ENCODE measurements at regions not wholly inside any gene's neighbourhood (a gene's known extent, or its start where the extent isn't known, plus 50 kb on each side); places are given as distances from the start of the nearest gene placed in this dataset.

DNA sequence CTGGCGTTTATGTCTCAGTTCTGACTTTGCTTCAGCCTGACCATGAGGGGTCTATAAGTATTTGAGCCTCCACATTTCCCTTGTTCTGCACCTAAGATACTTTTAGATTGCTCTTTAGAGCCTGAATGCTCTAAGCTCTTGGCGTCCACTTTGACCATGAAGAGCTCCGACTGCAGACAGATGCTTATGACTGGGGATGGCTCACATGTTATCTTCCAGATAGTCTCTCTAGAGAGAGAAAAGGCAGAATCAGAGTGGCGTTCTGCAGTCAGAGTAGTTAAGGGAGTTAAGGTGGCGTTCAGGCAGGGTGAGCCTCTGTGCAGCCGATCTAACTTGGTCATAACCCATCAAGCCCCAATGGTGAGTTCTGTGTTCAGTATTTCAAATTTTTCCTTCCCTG is 487.9 kb upstream of the NR2F2 start:
- Histone ChIP-seq H3K36me3 (no peaks in the 10 kb centered on the region), H3K4me1 (peaks cover 0 to 61% (median 11%) of the 10 kb centered on the region in 4 donors), H3K4me3 (no peak overlapping the region), H3K27ac (peak overlapping the region; percentile 33 to 77), H3K9me3 (peaks cover 0 to 7% (median 0%) of the 10 kb centered on the region in 3 donors), H3K27me3 (no peaks in the 10 kb centered on the region)
- no peak for DNase-seq
- TF ChIP-seq, protein P1, sequence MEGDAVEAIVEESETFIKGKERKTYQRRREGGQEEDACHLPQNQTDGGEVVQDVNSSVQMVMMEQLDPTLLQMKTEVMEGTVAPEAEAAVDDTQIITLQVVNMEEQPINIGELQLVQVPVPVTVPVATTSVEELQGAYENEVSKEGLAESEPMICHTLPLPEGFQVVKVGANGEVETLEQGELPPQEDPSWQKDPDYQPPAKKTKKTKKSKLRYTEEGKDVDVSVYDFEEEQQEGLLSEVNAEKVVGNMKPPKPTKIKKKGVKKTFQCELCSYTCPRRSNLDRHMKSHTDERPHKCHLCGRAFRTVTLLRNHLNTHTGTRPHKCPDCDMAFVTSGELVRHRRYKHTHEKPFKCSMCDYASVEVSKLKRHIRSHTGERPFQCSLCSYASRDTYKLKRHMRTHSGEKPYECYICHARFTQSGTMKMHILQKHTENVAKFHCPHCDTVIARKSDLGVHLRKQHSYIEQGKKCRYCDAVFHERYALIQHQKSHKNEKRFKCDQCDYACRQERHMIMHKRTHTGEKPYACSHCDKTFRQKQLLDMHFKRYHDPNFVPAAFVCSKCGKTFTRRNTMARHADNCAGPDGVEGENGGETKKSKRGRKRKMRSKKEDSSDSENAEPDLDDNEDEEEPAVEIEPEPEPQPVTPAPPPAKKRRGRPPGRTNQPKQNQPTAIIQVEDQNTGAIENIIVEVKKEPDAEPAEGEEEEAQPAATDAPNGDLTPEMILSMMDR (IDR thresholded peaks at IDR 0.05): no peak
- intact Hi-C loops (cut with DNase I; ENCODE audit: low total_unique reads): no loop called here

DNA sequence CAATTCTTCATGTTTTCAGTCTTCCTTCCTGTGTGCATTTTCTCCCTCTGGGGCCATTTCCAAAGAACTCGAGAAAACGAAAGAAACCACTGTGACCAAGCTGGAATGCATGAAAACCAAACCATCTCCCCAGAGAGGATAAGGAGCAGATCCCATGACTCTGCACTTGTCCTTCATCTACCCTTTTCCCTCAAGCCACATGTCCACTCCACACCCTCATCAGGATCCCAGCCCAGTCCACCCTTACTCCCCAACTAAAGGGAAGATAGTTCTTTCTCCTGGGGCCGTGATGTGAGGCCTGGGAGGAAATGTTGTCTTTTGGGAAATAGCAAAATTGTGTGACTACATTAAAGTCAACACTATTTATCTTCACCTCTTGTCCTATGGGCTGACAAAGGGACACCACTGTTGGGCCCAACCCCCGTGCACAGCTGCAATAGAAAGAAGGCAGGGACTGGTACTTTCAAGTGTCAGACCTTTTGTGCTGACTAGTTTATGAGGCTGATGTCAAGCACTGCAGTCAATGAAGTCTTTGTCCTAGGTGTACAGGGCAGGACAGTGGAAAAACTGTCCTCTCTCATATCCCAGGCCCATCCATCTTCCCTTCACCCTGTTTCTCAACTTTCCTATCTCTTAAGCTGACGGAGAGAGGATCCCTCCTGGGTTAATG is 487.1 kb upstream of the NR2F2 start:
- intact Hi-C loops (cut with DNase I; ENCODE audit: low total_unique reads): no loop called here
- Histone ChIP-seq H3K27me3 (no peaks in the 10 kb centered on the region), H3K4me3 (no peak overlapping the region), H3K9me3 (peaks cover 0 to 7% (median 0%) of the 10 kb centered on the region in 3 donors), H3K27ac (peak overlapping the region; percentile 33 to 77), H3K4me1 (peaks cover 0 to 66% (median 11%) of the 10 kb centered on the region in 4 donors), H3K36me3 (no peaks in the 10 kb centered on the region)
- DNase-seq: no peak
- TF ChIP-seq, protein P1 (IDR thresholded peaks at IDR 0.05): no peak

DNA sequence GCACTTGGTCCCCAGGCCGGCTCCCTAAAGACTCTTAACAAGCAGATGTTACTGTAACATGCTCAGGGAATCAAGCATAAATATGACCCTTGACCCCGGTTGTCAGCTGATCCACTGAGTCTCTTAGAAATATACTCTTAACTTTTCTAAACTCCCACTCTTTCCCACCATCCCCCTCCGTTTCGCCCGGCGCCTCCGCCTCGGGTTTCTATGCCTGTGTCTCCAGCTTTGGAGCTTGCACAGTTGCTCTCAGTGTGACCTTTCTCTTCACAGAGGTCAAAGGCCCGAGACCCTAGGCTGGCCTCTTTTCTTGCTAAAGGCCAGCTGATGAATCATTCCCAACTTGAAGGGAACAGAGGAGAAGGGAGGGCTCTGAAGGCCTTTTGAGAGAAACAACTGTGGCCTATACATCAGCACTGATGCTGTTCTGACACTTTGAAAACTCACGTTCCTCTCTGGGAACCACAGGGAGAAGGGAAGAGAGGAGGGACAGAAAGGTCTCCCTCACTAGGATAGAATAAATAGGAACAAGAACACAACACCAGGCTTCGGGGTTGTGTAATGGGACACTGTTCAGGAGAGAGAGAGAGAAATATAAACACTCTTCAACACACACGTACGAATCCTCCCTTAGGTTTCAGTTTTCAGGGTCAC is 484.5 kb upstream of the NR2F2 start:
- intact Hi-C loops (cut with DNase I; ENCODE audit: low total_unique reads): no loop called here
- Histone ChIP-seq H3K27ac (peak overlapping the region in 1 of 2 donors; percentile 22), H3K9me3 (no peaks in the 10 kb centered on the region), H3K4me1 (peaks cover 0 to 47% (median 7%) of the 10 kb centered on the region in 4 donors), H3K4me3 (no peak overlapping the region), H3K27me3 (no peaks in the 10 kb centered on the region), H3K36me3 (no peaks in the 10 kb centered on the region)
- TF ChIP-seq, protein P1 (IDR thresholded peaks at IDR 0.05): no peak
- peak in 1 of 2 donors; percentile 64 for DNase-seq

DNA sequence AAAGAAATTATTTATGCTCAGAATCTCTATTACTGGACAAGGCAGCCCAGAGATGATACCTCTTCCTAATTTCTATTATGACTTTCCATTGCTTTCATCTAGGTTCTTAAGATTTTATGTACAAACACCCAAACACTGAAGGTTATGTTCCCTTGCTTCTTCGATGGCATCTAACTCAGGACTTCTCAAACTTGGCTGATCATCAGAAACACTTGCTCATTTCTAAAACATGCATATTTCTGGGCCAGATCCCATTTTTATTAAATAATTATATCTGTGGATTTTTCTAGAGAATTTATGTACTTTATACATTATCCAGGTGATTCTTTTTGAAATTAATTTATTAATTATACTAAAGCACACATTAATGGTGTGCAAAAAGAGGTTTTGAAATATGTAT is 482.4 kb upstream of the NR2F2 start:
- Histone ChIP-seq H3K4me1 (peaks cover 0 to 33% (median 3%) of the 10 kb centered on the region in 4 donors), H3K27me3 (no peaks in the 10 kb centered on the region), H3K4me3 (no peak overlapping the region), H3K36me3 (no peaks in the 10 kb centered on the region), H3K9me3 (no peaks in the 10 kb centered on the region), H3K27ac (no peak overlapping the region)
- intact Hi-C loops (cut with DNase I; ENCODE audit: low total_unique reads): no loop called here
- DNase-seq: no peak
- TF ChIP-seq, protein P1 (IDR thresholded peaks at IDR 0.05): no peak

DNA sequence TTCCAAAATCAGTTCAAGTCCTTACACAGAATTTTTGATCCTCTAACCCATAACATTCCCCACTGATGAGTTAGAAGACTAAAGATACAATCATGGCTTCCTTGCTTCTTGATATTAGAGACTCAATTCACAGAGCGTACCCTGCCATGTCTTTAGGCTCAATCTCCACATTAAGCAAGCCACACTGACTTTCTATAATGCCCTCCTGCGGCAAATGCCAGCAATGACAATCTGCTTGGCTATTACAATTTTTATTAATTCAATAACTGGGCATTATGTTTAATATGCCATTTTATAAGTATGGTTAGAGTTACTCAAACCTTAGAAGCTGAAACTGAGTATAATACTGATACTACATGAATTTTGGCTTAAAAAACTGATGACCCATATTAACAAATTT is 479.7 kb upstream of the NR2F2 start:
- H3K4me1 ChIP-seq: peaks cover 0 to 13% (median 0%) of the 10 kb centered on the region in 4 donors
- no peaks in the 10 kb centered on the region for H3K9me3 ChIP-seq
- TF ChIP-seq, protein P1 (IDR thresholded peaks at IDR 0.05): no peak
- DNase-seq: no peak
- no peaks in the 10 kb centered on the region for H3K27me3 ChIP-seq
- no peaks in the 10 kb centered on the region for H3K36me3 ChIP-seq
- intact Hi-C loops (cut with DNase I; ENCODE audit: low total_unique reads): no loop called here
- H3K4me3 ChIP-seq: no peak overlapping the region
- no peak overlapping the region for H3K27ac ChIP-seq
